Endothelial cell of umbilical vein (primary cell): ENCODE measurements at regions not wholly inside any gene's neighbourhood (a gene's known extent, or its start where the extent isn't known, plus 50 kb on each side); places are given as distances from the start of the nearest gene placed in this dataset.

Experiments
- BruUV-seq: library from RNA; stranded (reverse); fragments of 400-500 nt; replicated peaks from 2 replicates; lab custom pipeline; 2021; lab: Mats Ljungman, UMichigan
- CTCF ChIA-PET: fragments of 300-600, 350-600 bp; sonication (Branson Sonifier 250); formaldehyde crosslinking; loops from one replicate; lab custom pipeline; 2021; ENCODE audit warnings: antibody characterized with exemption, inconsistent platforms; lab: Charles Lee
- POLR2A ChIA-PET: fragments of 300-600, 350-600 bp; sonication (Branson Sonifier 250); formaldehyde crosslinking; loops from one replicate; lab custom pipeline; 2021; ENCODE audit warnings: antibody characterized with exemption, inconsistent platforms; lab: Charles Lee
- DNase-seq: peaks from one replicate; pipeline ENCODE4 v3.0.0-alpha.2; 2011; ENCODE audit warnings: low read depth, low spot score
- FAIRE-seq: peaks from 2 replicates; lab custom pipeline; 2011; peaks lifted over from hg19 to GRCh38; lab: Jason Lieb, UNC
- H2AFZ ChIP-seq: 2 replicates; pipeline ENCODE4 v1.6.0; 2012; ENCODE audit warnings: low read depth, low read length, control low read depth, inconsistent platforms
- H3K27ac ChIP-seq: 2 replicates; pipeline ENCODE4 v1.5.1; 2011; ENCODE audit warnings: low read depth, mild to moderate bottlenecking, control low read depth, low read length, moderate library complexity; ENCODE audit not compliant: insufficient read depth
- H3K27me3 ChIP-seq, 2 experiments: 2 replicates each; pipeline versions ENCODE4 v1.6.0 to v1.6.1; 2011; ENCODE audit warnings: low read length in 2 of 2, mixed read lengths in 1 of 2; ENCODE audit not compliant: control insufficient read depth in 2 of 2, insufficient read depth in 2 of 2
- H3K36me3 ChIP-seq, 2 experiments: 2 replicates in 1 of 2; 3 replicates in 1 of 2; pipeline ENCODE4 v1.5.1; 2011; ENCODE audit warnings: low read length in 2 of 2, mild to moderate bottlenecking in 1 of 2, moderate library complexity in 1 of 2; ENCODE audit not compliant: control insufficient read depth in 2 of 2, insufficient read depth in 2 of 2; ENCODE audit errors: extremely low read depth in 1 of 2
- H3K4me1 ChIP-seq: 3 replicates; pipeline ENCODE4 v1.5.1; 2011; ENCODE audit warnings: mild to moderate bottlenecking, low read length; ENCODE audit not compliant: control insufficient read depth, insufficient read depth; ENCODE audit errors: extremely low read depth
- H3K4me2 ChIP-seq: 2 replicates; pipeline ENCODE4 v1.6.1; 2011; ENCODE audit warnings: low read length, control low read depth, mixed read lengths; ENCODE audit not compliant: insufficient read depth
- H3K4me3 ChIP-seq, 3 experiments: fragments of 200-600 bp in 1 of 3; sonication (generic), shearing (Covaris generic) in 1 of 3; replicated peaks in 1 of 3; 2 replicates each; pipeline ENCODE4 v1.5.1; 2011 to 2016; ENCODE audit warnings: control low read depth in 3 of 3, low read length in 3 of 3, mild to moderate bottlenecking in 2 of 3, inconsistent platforms in 1 of 3, low read depth in 1 of 3, moderate library complexity in 1 of 3; ENCODE audit not compliant: insufficient read depth in 1 of 3
- H3K79me2 ChIP-seq: 2 replicates; pipeline ENCODE4 v1.6.0; 2012; ENCODE audit warnings: low read length, inconsistent platforms; ENCODE audit not compliant: control insufficient read depth, insufficient read depth
- H3K9ac ChIP-seq: replicated peaks from 2 replicates; pipeline ENCODE3; 2011; ENCODE audit warnings: low read length, control low read depth; ENCODE audit not compliant: insufficient read depth; ENCODE audit errors: extremely low read depth
- H3K9me1 ChIP-seq: replicated peaks from 3 replicates; pipeline ENCODE4 v1.6.0; 2011; ENCODE audit warnings: mild to moderate bottlenecking, low read length; ENCODE audit not compliant: control insufficient read depth, insufficient read depth; ENCODE audit errors: extremely low read depth
- H3K9me3 ChIP-seq: replicated peaks from 2 replicates; pipeline ENCODE4 v1.5.1; 2012; ENCODE audit warnings: low read length, inconsistent platforms; ENCODE audit not compliant: control insufficient read depth, insufficient read depth
- H4K20me1 ChIP-seq: replicated peaks from 2 replicates; pipeline ENCODE3; 2011; ENCODE audit warnings: mild to moderate bottlenecking, low read length; ENCODE audit not compliant: control insufficient read depth, insufficient read depth; ENCODE audit errors: extremely low read depth
- CTCF ChIP-seq, 2 donors: IDR thresholded peaks; 1 replicate in 1 of 2; 2 replicates in 1 of 2; pipeline ENCODE4 v1.5.1; 2011; ENCODE audit warnings: low read length in 2 of 2, mild to moderate bottlenecking in 2 of 2, moderate library complexity in 2 of 2, control low read depth in 1 of 2, inconsistent platforms in 1 of 2, low read depth in 1 of 2; ENCODE audit not compliant: insufficient read depth in 1 of 2; ENCODE audit errors: extremely low read depth in 1 of 2
- EZH2 ChIP-seq: IDR thresholded peaks from 2 replicates; pipeline ENCODE4 v1.6.1; 2012; ENCODE audit warnings: borderline replicate concordance, low read depth, mild to moderate bottlenecking, moderate library complexity, low read length, inconsistent platforms; ENCODE audit not compliant: severe bottlenecking
- FOS ChIP-seq: IDR thresholded peaks from 2 replicates; pipeline ENCODE4 v1.6.1; 2011; ENCODE audit warnings: mild to moderate bottlenecking, low read length, moderate library complexity, borderline replicate concordance; ENCODE audit not compliant: insufficient read depth
- GATA2 ChIP-seq: IDR thresholded peaks from 2 replicates; pipeline ENCODE4 v1.7.0; 2011; ENCODE audit warnings: low read depth, mild to moderate bottlenecking, moderate library complexity, mixed read lengths, low read length; ENCODE audit not compliant: insufficient read length, insufficient read depth
- JUN ChIP-seq: IDR thresholded peaks from 2 replicates; pipeline ENCODE4 v1.6.1; 2011; ENCODE audit warnings: borderline replicate concordance, low read depth; ENCODE audit not compliant: insufficient read length, insufficient read depth
- MAX ChIP-seq: IDR thresholded peaks from 2 replicates; pipeline ENCODE4 v1.6.1; 2011; ENCODE audit not compliant: insufficient read depth, insufficient read length
- MYC ChIP-seq: IDR thresholded peaks from one replicate; pipeline ENCODE4 v1.6.1; 2011; ENCODE audit warnings: mild to moderate bottlenecking, low read depth, low read length
- POLR2A ChIP-seq: IDR thresholded peaks from 2 replicates; pipeline ENCODE4 v1.6.1; 2012; ENCODE audit warnings: low read depth, mild to moderate bottlenecking, control low read depth, low read length
- POLR2AphosphoS5 ChIP-seq: IDR thresholded peaks from 2 replicates; pipeline ENCODE4 v1.6.1; 2012; ENCODE audit warnings: low read depth, mild to moderate bottlenecking, control low read depth, low read length, moderate library complexity; ENCODE audit not compliant: insufficient read depth
- dilution Hi-C: fragments of 300-500 bp; cut with MboI; formaldehyde crosslinking; loops from one replicate; pipeline ENCODE4 v1.15.0; 2019; ENCODE audit warnings: low sequenced_read_pairs; ENCODE audit not compliant: extremely low pct_ligation_motif_present
- intact Hi-C: fragments of 100-400 bp; cut with micrococcal nuclease; formaldehyde crosslinking; loops from one replicate; pipeline ENCODE4 v1.10.0; 2022

GRCh38 chr2:8254791-8255447 lies 426.9 kb upstream of the ID2 start:
- Histone ChIP-seq H3K4me1 (no peaks in the 10 kb centered on the region), H4K20me1 (no peaks in the 10 kb centered on the region), H3K9ac (no peak overlapping the region), H3K79me2 (no peaks in the 10 kb centered on the region), H3K27me3 (no peaks in the 10 kb centered on the region), H2AFZ (no peak overlapping the region), H3K9me1 (no peaks in the 10 kb centered on the region), H3K4me3 (no peak overlapping the region), H3K36me3 (no peaks in the 10 kb centered on the region), H3K27ac (no peak overlapping the region), H3K9me3 (no peaks in the 10 kb centered on the region), H3K4me2 (no peak overlapping the region)
- TF ChIP-seq GATA2 (no peak), MYC (no peak), JUN (no peak), FOS (no peak), POLR2AphosphoS5 (no peak), POLR2A (no peak), EZH2 (no peak), MAX (no peak), CTCF (IDR thresholded peaks at IDR 0.05; ENCODE audit: extremely low read depth in 1 of 2, insufficient read depth in 1 of 2, low read depth in 1 of 2, low read length in 2 of 2) (no peak)
- no peak for FAIRE-seq
- POLR2A ChIA-PET, result no interaction called here
- CTCF ChIA-PET, result no interaction called here
- dilution Hi-C loops (no loop called here), intact Hi-C loops (no loop called here)
- no TSS peak for BruUV-seq
- no peak for DNase-seq
